IPS DF 4.7 (cell line): ENCODE measurements at regions not wholly inside any gene's neighbourhood (a gene's known extent, or its start where the extent isn't known, plus 50 kb on each side); places are given as distances from the start of the nearest gene placed in this dataset.
"Not testable (repeated sequence)": the region's sequence is repeated elsewhere in the genome, so short reads cannot be mapped to it uniquely, and the experiment has no call there.

Experiments
- DNase-seq: peaks from one replicate; pipeline ENCODE4 v3.0.0-alpha.2; 2013; ENCODE audit warnings: low spot score; ENCODE audit errors: extremely low read depth

- no peak for DNase-seq
These were observed 464.5 kb downstream of the MMUT start for GRCh38 chr6:48998574-48998973.

DNA sequence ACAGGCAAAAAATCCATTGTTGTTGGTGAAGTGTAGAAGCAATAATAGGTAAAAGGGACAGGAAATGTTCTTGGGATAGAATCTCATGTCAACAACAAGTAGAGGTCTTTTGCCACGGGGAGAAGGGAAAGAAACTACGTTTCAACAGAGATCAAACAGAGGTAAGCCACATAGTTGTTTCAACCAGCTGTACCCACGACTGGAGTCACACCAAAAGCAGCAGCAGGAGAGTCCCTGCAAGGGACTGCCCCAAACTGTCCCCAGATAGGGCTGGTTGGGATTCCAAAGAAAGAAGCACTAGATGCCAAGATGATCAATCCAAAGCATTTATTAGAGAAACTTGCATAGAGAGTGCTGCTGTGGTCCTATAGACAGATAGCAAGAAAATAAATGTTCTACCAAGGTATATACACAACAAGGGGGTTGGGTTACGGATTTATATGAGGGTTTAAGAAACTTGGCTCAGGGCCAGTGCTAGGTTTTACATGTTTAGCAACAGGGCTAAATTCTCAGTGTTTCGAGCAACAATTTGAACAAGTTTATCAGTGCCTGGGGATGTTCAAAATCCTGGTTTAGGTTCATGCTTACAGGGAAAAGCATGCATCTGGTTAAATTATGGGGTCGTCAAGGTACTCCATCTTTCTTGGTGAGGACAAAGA lies 466.5 kb downstream of the MMUT start:
- no peak for DNase-seq

- no peak for DNase-seq
These were observed 468.2 kb downstream of the MMUT start for GRCh38 chr6:48994811-48995210.

DNA sequence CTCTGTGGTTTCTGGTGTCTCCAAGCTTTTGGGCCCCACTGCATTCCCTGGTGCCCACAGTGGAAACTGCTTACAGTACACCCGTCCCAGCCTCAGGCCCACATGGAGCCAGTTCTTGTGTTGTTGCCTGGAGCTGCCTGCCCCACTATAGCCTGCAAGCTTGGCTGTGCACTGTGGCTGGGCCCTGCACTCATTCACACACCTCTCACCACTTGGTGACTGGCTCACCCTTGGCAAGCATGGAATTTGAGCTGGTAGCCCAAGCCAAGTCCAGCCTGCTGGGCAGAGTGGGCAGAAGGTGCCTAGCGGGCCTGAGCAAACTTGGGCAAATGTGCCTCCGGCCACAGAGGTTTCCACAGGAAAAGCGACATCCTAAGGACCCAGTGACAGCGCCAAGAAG lies 472.3 kb downstream of the MMUT start:
- DNase-seq, result no peak

DNA sequence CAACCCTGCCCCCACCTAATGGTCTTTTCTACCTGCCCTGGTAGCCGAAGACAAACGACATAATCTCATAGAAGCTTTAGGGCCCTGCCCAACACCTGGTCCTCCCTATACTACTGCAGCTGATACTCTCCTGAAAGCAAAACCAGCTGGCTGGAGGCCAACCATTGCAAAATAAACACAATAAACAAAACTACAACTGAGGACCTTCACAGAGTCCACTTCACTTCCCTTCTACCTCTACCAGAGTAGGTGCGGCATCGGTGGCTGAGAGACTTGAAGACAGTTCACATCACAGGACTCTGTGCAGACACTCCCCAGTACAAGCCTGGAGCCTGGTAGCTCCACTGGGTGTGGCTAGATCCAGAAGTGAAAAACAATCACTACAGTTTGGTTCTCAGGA lies 476.2 kb downstream of the MMUT start:
- no peak for DNase-seq

GRCh38 chr6:48986105-48986504 lies 476.9 kb downstream of the MMUT start:
- no peak for DNase-seq

DNA sequence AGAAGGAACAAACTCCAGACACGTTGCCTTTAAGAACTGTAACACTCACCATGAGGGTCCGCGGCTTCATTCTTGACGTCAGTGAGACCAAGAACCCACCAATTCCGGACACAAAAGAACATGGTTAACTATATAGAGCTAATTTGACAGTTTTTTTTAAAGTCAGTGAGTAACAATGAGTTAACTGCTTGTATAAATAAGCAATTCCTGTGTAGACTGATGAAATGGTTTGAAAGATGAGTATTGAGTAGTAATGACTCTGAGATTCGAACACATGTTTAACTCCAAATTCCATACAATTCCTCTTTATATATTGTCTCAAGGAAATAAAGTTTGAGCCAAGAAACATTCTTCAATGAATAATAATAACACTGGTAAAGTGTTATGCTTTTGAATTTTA lies 478.0 kb downstream of the MMUT start:
- DNase-seq, result no peak

DNA sequence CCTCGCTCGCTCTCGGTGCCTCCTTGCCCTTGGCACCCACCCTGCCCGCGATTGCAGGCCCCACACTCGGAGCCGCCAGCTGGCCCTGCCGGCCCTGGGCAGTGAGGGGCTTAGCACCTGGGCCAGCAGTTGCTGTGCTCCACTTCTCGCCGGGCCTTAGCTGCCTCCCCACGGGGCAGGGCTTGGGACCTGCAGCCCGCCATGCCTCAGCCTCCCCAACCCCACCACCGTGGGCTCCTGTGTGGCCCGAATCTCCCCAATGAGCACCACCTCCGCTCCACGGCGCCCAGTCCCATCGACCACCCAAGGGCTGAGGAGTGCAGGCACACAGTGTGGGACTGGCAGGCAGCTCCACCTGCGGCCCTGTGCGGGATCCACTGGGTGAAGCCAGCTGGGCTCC lies 479.1 kb downstream of the MMUT start:
- not testable (repeated sequence) for DNase-seq

GRCh38 chr6:48983377-48983776 lies 479.7 kb downstream of the MMUT start:
- no peak for DNase-seq

- no peak for DNase-seq
These were observed 483.2 kb downstream of the MMUT start for GRCh38 chr6:48979806-48980205.

DNA sequence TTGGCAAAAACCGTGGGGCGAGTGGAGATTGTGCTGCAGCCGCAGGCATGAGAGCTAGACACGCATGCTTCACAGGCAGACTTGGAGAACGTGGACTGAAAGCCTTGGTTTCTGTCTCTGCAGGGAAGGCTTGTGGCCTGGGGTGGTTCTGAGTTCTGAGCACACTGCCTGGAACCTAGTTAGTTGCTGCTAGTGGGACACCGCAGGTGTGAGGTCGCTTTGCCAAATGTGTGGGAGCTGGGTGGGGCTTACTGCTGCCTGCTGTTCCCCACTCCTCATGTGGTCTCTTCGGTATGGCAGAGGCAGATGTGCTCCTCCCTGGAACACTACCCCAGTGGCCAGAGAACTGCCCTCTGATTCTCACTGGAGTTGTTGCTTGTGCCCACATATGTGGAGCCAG lies 484.0 kb downstream of the MMUT start:
- DNase-seq, result no peak

DNA sequence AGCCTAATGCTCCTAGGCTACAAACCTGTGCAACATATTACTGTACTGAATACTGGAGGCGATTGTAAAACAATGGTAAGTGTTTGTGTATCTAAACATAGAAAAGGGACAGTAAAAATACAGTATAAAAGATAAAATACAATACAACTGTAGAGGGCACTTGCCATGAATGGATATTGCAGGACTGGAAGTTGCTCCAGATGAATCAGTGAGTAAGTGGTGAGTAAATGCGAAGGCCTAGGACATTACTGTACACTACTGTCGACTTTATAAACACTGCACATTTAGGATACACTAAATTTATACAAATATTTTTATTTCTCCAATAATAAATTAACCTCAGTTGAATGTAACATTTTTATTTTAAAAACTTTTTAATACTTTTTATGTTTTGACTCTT lies 485.0 kb downstream of the MMUT start:
- no peak for DNase-seq

- DNase-seq, result no peak
These were observed 485.5 kb downstream of the MMUT start for GRCh38 chr6:48977573-48977972.

DNA sequence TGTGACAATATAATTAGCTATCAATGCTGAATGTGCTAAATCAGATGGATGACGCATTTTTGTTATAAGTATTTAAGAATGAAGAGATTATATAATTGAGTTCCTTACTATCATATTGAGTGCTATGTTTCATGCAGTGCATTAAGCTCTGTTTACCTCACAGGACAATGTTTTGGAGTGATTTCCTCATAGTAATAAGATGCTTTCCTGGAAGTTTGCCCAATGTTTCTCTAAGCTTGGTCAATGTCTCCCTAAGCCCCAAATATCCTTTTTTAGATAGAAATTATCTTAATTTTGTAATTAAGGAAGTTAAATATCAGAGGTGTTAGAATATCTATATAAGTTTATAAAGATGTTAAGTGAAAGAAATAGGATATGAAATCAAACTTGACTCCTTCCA lies 489.6 kb downstream of the MMUT start:
- DNase-seq, result no peak

GRCh38 chr6:48961781-48962415 lies 501.2 kb downstream of the MMUT start:
- no peak for DNase-seq

- no peak for DNase-seq
These were observed 503.6 kb downstream of the MMUT start for GRCh38 chr6:48959251-48960060.

DNA sequence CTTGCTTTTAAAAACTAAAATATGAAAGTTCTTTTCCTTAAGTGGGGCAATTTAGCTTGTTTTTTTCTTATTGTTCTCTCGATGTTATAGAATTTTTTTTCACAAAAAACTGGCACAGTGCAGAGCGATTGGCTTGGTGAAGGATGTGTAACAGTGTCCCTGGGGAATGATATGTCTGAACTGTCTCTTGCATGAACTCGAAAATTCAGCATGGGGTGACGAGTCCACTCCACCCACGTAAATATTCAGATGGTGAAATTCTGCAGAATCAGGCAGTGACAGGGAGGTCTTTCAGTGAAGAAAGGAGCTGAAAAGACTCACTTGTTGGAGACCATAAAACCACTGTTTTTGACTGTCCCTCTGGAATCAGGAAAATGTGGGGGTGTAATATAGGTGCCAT lies 505.3 kb downstream of the MMUT start:
- DNase-seq, result no peak

DNA sequence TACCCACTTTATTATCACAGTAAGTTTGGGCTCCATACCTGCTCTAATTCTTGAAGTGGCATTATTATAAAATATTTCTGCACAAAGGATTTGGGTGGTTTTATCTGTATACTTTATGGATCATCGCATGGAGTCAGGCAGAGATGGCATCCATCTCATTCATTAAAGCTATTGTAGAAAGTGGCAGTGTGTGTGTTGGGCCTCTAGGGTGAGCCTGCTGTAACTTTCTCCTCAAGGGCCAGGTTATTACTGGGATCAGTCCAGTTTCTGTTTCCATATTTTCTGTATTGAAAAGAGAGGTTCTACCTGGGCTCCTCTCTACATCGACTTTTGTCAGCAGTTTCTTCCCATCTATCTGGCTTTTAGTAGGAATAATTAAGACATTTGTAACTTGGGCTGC lies 511.1 kb downstream of the MMUT start:
- no peak for DNase-seq

- DNase-seq, result not testable (repeated sequence)
These were observed 518.8 kb downstream of the MMUT start for GRCh38 chr6:48944276-48944675.

DNA sequence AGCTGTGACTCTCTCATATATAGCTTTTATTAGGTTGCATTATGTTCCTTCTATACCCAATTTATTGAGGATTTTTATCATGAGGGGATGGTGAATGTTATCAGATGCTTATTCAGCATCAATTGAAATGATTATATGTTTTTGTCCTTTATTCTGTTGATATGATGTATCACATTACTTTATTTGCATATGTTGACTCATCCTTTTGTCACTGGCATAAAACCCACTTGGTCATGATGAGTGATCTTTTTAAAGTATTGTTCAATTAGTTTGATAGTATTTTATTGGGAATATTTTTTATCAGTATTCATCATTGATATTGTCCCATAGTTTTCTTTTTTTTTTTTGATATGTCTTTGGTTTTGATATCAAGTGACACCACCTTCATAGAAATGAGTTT lies 529.9 kb downstream of the MMUT start:
- DNase-seq, result no peak

DNA sequence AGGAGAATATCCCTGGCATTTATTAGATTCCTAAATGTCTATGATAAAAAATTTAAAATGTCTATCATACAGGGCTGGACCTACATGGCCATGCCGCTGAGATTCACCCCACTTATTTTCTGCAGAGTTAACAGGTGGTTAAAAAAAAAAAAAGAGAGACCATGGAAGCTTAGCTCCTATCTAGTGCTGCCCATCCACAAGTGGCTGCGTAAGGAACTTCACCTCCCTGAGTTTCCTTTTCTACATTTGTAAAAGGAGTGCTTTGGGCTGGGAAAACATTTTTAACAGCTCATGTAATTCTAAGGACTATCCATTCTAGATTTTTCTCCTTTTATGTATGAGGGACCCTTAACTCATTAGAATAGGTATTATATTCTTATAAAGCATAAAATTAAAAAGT lies 534.1 kb downstream of the MMUT start:
- no peak for DNase-seq

GRCh38 chr6:48922837-48923236 lies 540.2 kb downstream of the MMUT start:
- no peak for DNase-seq

GRCh38 chr6:48919555-48919954 lies 543.5 kb downstream of the MMUT start:
- no peak for DNase-seq
